GM18861 (cell line): ENCODE measurements at regions not wholly inside any gene's neighbourhood (a gene's known extent, or its start where the extent isn't known, plus 50 kb on each side); places are given as distances from the start of the nearest gene placed in this dataset.
A peak's percentile ranks its signal among the peaks of the same experiment; 100 is the strongest.

Experiments
- ATAC-seq: cut with Tn5 transposase; IDR thresholded peaks from one replicate; pipeline ENCODE4 v1.9.1; 2021; ENCODE audit not compliant: unreplicated experiment

DNA sequence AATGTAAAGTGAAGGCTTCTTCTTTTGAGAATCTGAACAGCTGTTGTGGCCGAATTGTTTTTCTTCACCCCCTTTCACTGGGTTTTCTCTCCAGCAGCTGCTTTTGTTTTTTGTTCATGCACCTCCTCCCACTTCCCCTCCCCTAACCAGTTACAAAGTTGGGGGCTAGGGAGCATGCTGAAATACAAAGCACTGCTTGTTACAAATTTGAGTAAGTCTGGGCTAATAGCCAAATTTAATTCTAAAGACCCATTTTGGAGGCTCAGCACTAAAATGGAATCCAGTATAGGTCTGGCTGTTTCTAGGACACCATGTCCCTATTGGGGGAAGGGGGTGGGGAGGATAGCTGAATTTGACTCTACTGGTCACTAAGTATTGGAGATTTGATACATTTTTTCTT, 89.2 kb upstream of the GPM6B start:
- no peak for ATAC-seq

DNA sequence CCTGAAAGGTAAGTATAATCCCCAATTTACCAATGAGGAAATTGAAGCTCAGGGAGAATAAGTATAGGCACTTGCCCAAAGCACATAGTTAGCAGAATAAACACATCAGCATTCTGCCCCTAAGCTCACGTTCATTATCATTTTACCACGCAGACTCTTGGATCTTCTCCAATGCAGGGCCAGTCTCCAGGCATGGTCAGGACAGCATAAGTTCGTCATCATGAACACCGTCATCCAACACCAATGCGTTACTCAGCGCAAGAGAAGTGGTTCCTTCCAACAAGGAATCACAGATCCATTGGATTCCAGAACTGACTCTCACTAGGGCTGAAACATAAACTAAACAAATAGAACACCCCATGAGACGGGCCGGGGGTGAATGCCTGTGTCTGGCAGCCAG, 86.5 kb upstream of the GPM6B start:
- no peak for ATAC-seq

DNA sequence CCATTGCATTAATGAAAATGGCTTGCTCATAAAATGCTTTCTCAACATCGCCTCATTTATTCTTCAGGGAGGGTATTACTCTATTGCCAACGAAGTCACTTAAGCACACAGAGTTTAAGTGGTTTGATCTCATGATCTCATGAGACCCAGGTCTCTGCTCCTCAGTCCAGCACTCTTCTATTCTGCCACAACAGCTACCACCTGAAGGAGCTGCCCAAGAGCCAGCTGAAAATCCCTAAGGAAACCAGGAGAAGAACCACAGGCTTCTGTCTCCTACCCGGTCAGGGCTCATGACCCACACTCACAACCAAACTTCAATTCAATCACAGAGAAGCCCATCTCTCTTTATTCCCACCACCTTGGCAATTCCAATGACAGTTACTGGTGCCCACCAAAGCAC, 85.5 kb upstream of the GPM6B start:
- ATAC-seq = no peak

DNA sequence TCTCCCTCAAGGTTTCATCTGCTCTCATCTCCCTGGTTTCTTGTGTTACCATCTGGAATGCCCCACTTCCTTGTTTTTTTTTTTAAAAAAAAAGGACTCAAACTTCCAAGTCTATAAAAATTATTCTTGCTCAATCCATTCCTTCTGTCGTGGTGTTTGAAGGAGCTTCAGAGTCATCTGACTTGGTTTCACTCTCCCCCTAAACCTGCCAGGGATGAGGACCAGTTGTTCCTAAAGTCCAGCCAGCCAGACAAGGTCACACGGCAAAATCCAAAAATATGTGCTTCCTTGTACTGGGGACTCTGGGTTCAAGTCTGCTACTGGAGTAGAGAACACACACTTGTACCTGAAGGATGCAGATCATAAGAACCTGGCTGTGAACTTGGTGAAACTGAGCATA, 84.5 kb upstream of the GPM6B start:
- ATAC-seq = no peak

DNA sequence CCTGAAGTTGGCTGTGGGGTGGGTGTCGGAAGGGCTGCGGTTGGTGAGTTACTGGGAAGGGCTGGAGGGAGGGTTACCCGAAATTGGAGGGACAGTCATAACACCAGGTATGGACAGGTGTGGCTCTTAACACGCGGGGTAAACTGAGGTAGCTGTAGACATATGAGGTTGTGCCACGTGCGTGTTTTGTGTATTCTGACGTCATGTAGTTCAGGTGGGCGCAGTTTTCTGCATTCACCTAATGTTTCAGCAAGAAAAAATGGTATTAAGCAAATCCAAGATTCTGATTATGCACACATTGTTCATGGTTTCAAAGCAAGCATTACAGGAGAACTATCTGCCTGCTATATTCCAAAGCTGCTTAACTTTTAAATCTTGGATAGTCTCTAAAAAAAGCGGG, 83.5 kb upstream of the GPM6B start:
- ATAC-seq = no peak

DNA sequence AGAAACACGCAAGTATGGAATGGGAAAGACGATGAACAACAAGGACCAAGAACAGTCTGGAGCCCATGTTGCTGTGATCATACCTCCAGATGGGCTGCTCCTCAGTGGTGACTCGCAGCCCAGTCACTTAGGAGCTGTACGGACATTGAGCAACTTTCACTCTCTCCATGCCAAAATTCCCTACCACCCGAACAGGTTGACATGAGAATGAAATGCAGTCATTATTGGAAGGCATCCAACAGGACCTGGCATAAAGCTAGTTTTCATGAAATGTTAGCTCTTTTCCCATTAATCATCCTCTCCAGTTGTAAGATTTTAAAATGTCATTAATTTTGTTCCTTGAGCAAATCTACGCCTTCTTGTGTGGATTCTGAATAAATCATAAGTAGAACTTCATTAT, 82.7 kb upstream of the GPM6B start:
- ATAC-seq = no peak

DNA sequence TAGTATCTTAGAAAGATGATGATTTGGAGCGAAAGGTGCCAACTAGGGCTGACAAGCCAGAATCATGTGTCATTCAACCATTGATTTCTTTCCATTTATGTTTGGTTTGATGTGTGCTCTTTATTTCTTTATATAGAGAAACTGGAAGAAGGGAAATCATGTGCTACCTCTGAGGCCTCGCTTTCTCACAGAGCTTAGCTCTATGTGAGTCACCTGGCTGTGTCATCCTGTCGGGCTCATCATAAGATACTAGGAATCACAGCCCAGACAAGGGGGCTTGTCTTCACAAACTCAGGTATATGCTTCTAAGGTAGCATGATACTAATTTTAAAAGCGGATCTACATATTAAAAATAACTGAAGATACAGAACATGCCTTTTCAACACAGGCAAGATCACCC, 81.7 kb upstream of the GPM6B start:
- no peak for ATAC-seq

DNA sequence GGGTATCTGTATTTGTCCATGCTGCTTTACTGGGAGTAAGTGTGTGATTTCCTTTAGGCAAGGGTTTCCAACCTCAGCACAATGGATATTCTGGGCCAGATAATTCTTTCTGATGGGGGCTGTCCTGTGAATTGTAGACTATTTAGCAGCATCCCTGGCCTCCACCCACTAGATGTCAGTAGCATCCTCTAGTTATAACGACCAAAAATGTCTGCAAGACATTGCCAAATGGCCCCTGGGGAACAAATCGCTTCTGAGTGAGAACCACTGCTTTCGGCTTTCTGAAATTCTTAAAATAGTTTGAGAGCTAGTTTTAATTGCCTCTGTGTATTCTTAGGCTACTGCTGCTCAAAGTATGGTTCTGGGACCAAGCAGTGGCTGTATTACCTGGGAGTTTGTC, 81.2 kb upstream of the GPM6B start:
- ATAC-seq = peak; percentile 70

DNA sequence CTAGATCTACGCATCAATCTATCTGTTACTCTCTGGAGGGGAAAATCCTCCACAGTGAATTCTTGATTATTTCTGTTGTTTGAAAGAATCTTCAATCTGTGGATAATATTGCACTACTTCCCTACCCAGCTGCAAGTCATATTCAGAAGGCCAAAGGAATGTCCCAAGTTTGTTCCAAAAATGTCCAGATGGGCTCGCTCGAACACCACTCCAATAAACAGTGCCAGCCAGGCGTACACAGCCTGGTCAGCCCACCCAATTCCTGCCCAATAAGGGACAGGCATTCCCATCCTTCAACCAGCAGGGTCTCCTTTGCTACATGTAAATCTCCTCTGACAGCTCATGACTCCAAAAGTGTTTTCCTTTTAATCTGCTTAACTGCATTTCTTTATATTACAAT, 80.7 kb upstream of the GPM6B start:
- no peak for ATAC-seq

DNA sequence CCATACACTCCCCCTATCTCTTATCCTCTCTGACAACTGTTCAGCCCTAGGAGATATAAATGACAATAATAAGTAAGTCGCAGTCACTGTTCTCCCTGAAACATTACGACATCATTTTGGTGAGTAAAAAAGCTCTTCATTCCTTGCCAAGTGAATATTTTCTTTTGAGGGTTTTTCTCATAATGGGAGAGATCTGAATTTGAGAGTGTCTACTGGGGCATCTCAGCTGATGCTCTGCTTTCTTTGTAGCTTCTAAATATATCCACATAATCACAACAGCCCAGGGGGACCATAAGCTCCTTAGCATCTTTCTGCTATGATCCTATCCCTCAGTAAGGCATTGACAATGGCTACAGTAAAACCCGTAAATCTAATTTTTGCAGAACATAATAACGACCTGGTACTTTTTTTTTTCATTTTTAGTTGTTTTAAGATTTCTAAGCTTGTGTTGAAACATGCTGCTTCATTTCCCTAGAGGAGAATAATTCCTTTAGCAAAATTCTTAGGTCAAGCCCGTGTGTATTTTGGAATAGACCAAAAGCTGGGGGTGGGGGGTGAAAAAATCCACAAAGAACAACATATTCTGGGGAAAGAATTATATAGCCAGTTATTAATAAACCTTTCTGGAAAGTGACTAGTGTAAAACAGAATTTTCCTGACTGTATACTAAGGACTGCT, 78.1 kb upstream of the GPM6B start:
- no peak for ATAC-seq

DNA sequence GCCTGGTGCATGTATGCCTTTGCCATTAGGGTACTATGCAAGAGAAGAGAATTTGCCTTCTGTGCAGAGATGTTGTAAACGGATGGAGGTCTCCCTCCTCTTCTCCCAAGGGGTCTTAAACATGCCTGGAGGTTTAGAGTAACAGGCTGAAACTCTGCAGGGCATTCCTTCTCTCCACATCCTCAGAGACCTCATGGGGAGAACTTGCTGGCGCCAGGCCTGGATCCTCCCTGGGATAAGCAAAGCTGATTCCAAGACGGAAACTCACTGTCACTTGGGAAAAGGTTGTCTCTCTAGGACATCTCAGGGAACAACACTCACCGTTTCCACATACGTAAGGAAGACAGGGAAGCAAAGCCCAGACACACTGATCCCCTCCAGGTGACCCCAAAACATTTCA, 76.9 kb upstream of the GPM6B start:
- ATAC-seq = no peak

DNA sequence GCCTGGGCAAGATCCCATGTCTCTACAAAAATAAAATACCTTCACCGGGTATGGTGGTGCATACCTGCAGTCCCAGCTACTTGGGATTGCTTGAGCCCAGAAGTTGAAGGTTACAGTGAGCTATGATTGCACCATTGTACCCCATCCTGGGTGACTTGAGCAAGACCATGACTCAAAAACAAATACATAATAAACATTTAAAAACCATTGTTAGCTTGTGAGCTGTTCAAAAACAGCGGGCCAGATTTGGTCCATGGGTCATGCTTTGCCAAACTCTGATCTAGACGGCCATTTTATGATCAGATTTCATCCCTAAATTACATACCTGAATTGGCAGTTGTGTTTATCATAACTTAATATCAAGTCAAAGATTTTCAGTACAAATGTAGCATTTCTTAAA, 76.0 kb upstream of the GPM6B start:
- ATAC-seq = no peak

DNA sequence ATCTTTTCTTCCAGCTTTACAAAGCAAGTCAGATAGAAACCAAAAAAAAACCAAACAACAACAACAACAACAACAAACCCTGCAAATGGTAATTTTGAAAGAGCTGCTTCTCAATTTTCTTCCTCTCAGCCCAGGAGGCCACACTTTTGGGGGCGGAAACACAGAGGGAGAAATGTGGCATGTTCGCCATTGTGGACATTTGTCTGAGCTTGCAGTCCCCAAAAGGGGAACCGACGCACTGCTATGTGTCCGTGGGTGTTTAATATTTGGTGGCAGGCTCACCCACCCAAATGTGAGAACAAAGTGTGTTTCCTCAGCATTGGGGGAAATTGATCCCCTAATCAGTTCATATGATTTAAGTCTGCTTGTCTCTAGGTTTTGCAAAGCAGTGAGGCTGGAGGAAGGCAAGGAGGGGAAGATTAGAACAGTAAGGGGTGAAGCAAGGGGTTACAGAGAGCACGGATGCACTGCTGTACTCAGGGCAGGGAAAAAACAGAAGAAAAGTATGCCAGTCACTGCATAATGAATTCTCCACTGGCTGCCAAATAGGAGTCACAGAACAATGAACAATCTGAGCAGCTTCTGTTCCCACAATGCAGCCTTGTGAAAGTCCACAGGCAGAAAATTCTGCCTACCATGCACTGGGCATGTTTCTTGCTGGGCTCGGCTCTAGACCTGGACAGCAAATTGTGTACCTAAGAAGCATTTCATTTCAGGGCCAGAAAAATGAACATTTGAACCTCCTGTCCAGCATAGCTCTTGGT, 74.7 kb upstream of the GPM6B start:
- ATAC-seq = no peak

DNA sequence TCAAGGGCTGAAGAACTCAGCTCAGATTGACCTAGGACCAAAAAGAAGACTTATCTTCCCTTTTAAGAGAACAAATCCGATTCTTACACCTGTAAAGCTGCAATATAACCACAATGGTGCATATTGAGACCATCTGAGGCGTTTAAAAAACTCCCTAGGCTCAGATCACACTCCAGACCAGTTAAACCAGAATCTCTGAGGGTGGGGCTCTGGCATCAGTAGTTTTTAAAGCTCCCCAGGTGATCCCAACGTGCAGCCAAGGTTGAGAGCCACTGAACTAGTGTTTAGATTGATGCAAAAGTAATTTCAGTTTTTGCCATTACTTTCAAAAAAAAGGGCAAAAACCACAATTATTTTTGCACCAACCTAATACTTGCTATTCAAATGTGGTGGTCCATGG, 73.9 kb upstream of the GPM6B start:
- no peak for ATAC-seq

DNA sequence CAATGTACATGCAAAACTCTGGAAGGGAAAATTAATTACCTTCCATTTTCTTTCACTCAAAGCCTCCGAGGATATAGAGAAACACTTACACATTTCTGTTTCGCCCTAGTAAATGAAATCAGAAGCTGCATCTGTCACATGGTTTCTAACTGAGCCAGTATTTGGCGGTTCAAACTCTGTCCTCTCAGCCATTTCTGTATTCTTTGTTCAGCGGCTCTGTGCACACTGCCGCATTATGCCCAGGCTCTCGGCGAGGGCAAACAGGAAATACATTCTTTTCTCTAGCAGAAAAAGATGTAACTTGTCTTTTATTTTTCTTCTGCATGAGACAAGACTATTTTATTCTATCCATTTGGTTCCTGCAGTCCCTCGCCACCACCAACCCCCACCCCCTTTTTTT, 71.4 kb upstream of the GPM6B start:
- ATAC-seq = no peak

DNA sequence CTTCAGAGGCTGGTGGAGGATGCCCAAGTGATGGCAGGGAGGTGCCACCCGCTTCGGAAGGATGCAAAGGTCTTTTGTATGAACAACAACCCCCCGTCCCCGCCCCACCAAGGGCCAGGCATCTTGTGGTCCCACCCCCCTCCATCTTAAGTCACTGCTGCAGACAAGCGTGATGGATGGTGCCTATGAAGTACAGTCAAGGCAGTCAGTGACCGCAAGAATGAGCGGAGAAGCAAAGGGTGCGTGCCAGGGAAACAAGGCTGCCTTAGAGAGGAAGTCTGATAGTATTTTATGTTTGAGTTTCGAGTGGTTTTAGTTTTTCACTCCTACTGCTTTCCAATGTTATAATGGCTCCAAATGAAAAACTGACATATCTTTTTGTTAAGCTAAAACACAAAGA, 68.7 kb upstream of the GPM6B start:
- ATAC-seq = no peak

DNA sequence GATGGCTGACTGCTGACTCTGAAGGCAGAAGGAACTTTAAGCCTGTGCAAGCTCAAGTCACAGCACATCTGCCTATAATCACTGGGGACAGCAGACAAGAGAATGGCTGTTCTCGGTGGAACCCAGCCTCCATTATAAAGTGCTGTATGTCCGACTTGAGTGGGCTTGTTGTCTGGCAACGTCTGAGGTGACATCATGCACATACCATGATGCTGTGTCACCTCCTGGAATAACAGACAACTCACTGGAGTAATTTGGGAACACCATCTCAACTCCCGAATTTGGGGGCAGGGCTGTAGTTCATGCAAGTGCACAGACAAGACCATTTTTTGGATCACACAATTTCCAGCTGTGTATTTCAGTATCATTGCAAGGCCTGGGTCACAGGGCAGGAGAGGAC, 59.8 kb upstream of the GPM6B start:
- no peak for ATAC-seq

DNA sequence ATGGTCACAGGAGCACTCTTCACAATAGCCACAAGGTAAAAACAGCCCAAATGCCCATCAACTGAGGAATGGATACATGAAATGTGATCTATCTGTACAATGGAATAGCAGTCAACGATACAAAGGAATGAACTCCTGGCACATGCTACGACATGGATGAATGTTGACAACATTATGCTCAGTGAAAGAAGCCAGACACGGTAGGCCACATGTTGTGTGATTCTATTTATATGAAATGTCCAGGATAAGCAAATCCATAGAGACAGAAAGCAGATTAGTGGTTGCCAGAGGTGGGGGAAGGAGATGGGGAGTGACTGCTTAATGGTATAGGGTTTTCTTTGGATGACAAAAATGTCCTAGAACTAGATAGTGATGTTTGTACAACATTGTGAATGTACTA, 58.7 kb upstream of the GPM6B start:
- ATAC-seq = no peak

DNA sequence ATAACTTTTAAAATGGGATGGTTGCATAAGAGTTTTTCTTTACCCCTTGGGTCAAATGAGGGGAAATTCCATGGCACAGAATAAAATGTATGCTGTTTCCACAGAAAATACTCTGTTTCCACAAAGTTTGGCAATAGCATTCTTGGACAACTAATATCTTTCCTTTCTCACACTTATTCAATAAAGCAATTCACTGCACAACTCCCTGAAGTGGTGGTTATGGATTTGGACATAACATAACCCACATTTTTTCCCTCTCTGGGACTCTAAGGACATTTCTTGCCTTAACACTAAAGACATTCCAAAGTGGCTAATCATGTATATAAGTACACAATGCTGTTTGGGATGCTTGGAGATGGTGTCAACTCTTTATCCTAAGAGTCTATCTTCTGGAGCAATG, 51.7 kb upstream of the GPM6B start:
- no peak for ATAC-seq
